ENCODE measurements at regions not wholly inside any gene's neighbourhood (a gene's known extent, or its start where the extent isn't known, plus 50 kb on each side); places are given as distances from the start of the nearest gene placed in this dataset.

- TF ChIP-seq MCM2 (IDR thresholded peaks at IDR 0.05; ENCODE audit: low read depth): no peak
- no peak for TF ChIP-seq ILK (tag; IDR thresholded peaks at IDR 0.05; ENCODE audit: borderline replicate concordance, low read depth)
- TF ChIP-seq, protein P1, sequence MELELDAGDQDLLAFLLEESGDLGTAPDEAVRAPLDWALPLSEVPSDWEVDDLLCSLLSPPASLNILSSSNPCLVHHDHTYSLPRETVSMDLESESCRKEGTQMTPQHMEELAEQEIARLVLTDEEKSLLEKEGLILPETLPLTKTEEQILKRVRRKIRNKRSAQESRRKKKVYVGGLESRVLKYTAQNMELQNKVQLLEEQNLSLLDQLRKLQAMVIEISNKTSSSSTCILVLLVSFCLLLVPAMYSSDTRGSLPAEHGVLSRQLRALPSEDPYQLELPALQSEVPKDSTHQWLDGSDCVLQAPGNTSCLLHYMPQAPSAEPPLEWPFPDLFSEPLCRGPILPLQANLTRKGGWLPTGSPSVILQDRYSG (tag; conservative IDR thresholded peaks at IDR 0.05; ENCODE audit: low read depth): no peak
- TF ChIP-seq PKNOX1 (IDR thresholded peaks at IDR 0.05): no peak
- TF ChIP-seq SAP30 (IDR thresholded peaks at IDR 0.05; ENCODE audit: borderline replicate concordance, insufficient read depth, low read depth, low read length, poor library complexity, severe bottlenecking): no peak
- TF ChIP-seq ZNF174 (CRISPR knock-in tag; IDR thresholded peaks at IDR 0.05): no peak
Observed at GRCh38 chrX:121642415-121642814, 595.0 kb downstream of the GLUD2 start (continued).

DNA sequence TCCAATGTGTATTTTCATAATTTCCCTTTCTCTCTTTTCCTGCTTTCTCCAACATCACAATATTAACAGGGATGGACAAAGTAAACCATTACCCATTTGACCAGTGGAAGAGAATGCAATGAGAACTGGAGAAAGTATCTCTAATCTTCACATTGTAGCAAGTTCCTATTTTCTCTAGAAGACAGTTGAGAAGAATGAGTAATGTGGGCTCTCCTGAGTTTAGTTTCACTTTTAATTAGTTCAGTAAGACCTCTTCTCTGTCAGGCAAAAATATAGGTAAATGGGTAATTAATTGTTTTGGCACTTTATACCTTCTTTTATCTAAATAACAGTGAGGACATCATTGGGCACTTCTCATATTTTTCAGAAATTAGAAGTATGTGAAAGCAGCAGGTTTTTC is 602.0 kb downstream of the GLUD2 start:
- CTCF ChIA-PET (ENCODE audit: low intra/inter-chr PET ratio): no interaction called here
- Histone ChIP-seq H3K9ac (ENCODE audit: insufficient read depth in 1 of 2, low read depth in 2 of 2, low read length in 2 of 2) (no peak overlapping the region), H3K9me1 (ENCODE audit: control insufficient read depth, insufficient read depth, low read length) (no peaks in the 10 kb centered on the region), H3K27me3 (ENCODE audit: control insufficient read depth in 2 of 2, insufficient read depth in 2 of 2, low read length in 2 of 2) (no peaks in the 10 kb centered on the region), H4K20me1 (replicated peaks; ENCODE audit: control insufficient read depth, insufficient read depth, low read length) (no peaks in the 10 kb centered on the region), H3K27ac (ENCODE audit: extremely low read depth, low read depth, low read length) (no peak overlapping the region), H3K36me3 (ENCODE audit: control insufficient read depth, insufficient read depth, low read length) (no peaks in the 10 kb centered on the region), H3K4me2 (ENCODE audit: insufficient read depth, low read length) (no peak overlapping the region), H3K4me1 (replicated peaks in 1 of 2; ENCODE audit: control insufficient read depth in 2 of 2, insufficient read depth in 2 of 2, low read length in 2 of 2) (no peaks in the 10 kb centered on the region), H3K79me2 (ENCODE audit: control insufficient read depth, insufficient read depth, low read length) (no peaks in the 10 kb centered on the region), H3K4me3 (no peak overlapping the region), H2AFZ (ENCODE audit: low read depth, low read length) (no peak overlapping the region), H3K9me3 (replicated peaks; ENCODE audit: control insufficient read depth, insufficient read depth, low read depth, low read length) (no peaks in the 10 kb centered on the region)
- in situ Hi-C loops (cut with MboI) (no loop called here), intact Hi-C loops (cut with micrococcal nuclease) (no loop called here)
- ATAC-seq: no peak
- no peak for DNase-seq (ENCODE audit: extremely low read depth in 1 of 4, low spot score in 3 of 4)
- POLR2A ChIA-PET: no interaction called here
- BruUV-seq (replicated peaks): no TSS peak
- FAIRE-seq: no peak
- TF ChIP-seq SIRT6 (IDR thresholded peaks at IDR 0.05; ENCODE audit: low read depth, low read length): no peak
- TF ChIP-seq, protein P2, sequence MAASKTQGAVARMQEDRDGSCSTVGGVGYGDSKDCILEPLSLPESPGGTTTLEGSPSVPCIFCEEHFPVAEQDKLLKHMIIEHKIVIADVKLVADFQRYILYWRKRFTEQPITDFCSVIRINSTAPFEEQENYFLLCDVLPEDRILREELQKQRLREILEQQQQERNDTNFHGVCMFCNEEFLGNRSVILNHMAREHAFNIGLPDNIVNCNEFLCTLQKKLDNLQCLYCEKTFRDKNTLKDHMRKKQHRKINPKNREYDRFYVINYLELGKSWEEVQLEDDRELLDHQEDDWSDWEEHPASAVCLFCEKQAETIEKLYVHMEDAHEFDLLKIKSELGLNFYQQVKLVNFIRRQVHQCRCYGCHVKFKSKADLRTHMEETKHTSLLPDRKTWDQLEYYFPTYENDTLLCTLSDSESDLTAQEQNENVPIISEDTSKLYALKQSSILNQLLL (CRISPR knock-in tag; IDR thresholded peaks at IDR 0.05; ENCODE audit: borderline replicate concordance): no peak
- TF ChIP-seq DNMT1 (IDR thresholded peaks at IDR 0.05): no peak
- TF ChIP-seq ZBTB11 (CRISPR knock-in tag; IDR thresholded peaks at IDR 0.05): no peak
- no peak for TF ChIP-seq RFX5 (IDR thresholded peaks at IDR 0.05; ENCODE audit: low read depth, low read length)
- TF ChIP-seq NFYB (IDR thresholded peaks at IDR 0.05; ENCODE audit: extremely low read depth, insufficient read length): no peak
- TF ChIP-seq, protein P3, sequence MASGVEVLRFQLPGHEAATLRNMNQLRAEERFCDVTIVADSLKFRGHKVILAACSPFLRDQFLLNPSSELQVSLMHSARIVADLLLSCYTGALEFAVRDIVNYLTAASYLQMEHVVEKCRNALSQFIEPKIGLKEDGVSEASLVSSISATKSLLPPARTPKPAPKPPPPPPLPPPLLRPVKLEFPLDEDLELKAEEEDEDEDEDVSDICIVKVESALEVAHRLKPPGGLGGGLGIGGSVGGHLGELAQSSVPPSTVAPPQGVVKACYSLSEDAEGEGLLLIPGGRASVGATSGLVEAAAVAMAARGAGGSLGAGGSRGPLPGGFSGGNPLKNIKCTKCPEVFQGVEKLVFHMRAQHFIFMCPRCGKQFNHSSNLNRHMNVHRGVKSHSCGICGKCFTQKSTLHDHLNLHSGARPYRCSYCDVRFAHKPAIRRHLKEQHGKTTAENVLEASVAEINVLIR (CRISPR knock-in tag; IDR thresholded peaks at IDR 0.05): no peak

All from K562 (cell line).